Neural cell (in vitro differentiated cells): ENCODE measurements at regions not wholly inside any gene's neighbourhood (a gene's known extent, or its start where the extent isn't known, plus 50 kb on each side); places are given as distances from the start of the nearest gene placed in this dataset.

Source experiments
- H2AFZ ChIP-seq: fragments of 200-600, 300-800 bp; sonication (generic), shearing (Covaris generic); 2 replicates; pipeline ENCODE4 v1.6.0; 2014; ENCODE audit warnings: low read depth, mild to moderate bottlenecking, antibody characterized with exemption, low read length, moderate library complexity
- H3F3A ChIP-seq: fragments of 200-600 bp; shearing (Covaris generic); 2 replicates; pipeline ENCODE4 v1.6.1; 2016; ENCODE audit warnings: mild to moderate bottlenecking, moderate library complexity, mixed read lengths, antibody characterized with exemption, low read length; ENCODE audit not compliant: insufficient read depth, poor library complexity, severe bottlenecking
- H3K27ac ChIP-seq: fragments of 200-600, 300-800 bp; sonication (generic), shearing (Covaris generic); 2 replicates; pipeline ENCODE4 v1.5.1; 2014; ENCODE audit warnings: mild to moderate bottlenecking, low read length, moderate library complexity
- H3K27me3 ChIP-seq: fragments of 300-800, 200-600 bp; sonication (generic), shearing (Covaris generic); 2 replicates; pipeline ENCODE4 v1.6.0; 2014; ENCODE audit warnings: mild to moderate bottlenecking, low read depth, low read length, moderate library complexity; ENCODE audit not compliant: insufficient read depth
- H3K36me3 ChIP-seq: fragments of 300-800, 200-600 bp; sonication (generic), shearing (Covaris generic); 2 replicates; pipeline ENCODE4 v1.5.1; 2014; ENCODE audit warnings: mild to moderate bottlenecking, antibody characterized with exemption, low read length, moderate library complexity; ENCODE audit not compliant: insufficient read depth
- H3K4me2 ChIP-seq: fragments of 300-800, 200-600 bp; sonication (generic), shearing (Covaris generic); 2 replicates; pipeline ENCODE4 v1.6.0; 2014; ENCODE audit warnings: mild to moderate bottlenecking, low read length
- H3K4me3 ChIP-seq: fragments of 300-800, 200-600 bp; sonication (generic), shearing (Covaris generic); 2 replicates; pipeline ENCODE4 v1.5.1; 2014; ENCODE audit warnings: mild to moderate bottlenecking, low read length, moderate library complexity
- H3K79me2 ChIP-seq: fragments of 200-600 bp; shearing (Covaris generic); replicated peaks from 2 replicates; pipeline ENCODE4 v1.6.0; 2014; ENCODE audit warnings: mild to moderate bottlenecking, low read length, moderate library complexity; ENCODE audit not compliant: insufficient read depth
- H3K9ac ChIP-seq: fragments of 300-800, 200-600 bp; sonication (generic), shearing (Covaris generic); 2 replicates; pipeline ENCODE4 v1.6.1; 2016; ENCODE audit warnings: mild to moderate bottlenecking, low read length, mixed read lengths
- H3K9me2 ChIP-seq: fragments of 200-600 bp; shearing (Covaris generic); 2 replicates; pipeline ENCODE4 v1.6.1; 2016; ENCODE audit warnings: mild to moderate bottlenecking, low read length, mixed read lengths; ENCODE audit not compliant: insufficient read depth
- H3K9me3 ChIP-seq: fragments of 200-600, 300-800 bp; sonication (generic), shearing (Covaris generic); 2 replicates; pipeline ENCODE4 v1.6.1; 2016; ENCODE audit warnings: mild to moderate bottlenecking, mixed run types, low read length, moderate library complexity, mixed read lengths
- H4K20me1 ChIP-seq: fragments of 200-600 bp; shearing (Covaris generic); 2 replicates; pipeline ENCODE4 v1.6.1; 2016; ENCODE audit warnings: mild to moderate bottlenecking, mixed run types; ENCODE audit not compliant: insufficient read depth
- CTCF ChIP-seq: fragments of 450-650 bp; IDR thresholded peaks from 2 replicates; pipeline ENCODE4 v1.5.1; 2014; ENCODE audit warnings: antibody characterized with exemption, mild to moderate bottlenecking, moderate library complexity; ENCODE audit not compliant: poor library complexity, severe bottlenecking
- EP300 ChIP-seq: fragments of 450-650 bp; conservative IDR thresholded peaks from 2 replicates; pipeline ENCODE4 v1.6.1; 2014; ENCODE audit warnings: antibody characterized with exemption, mild to moderate bottlenecking, moderate library complexity; ENCODE audit not compliant: poor library complexity, severe bottlenecking
- EZH2 ChIP-seq: fragments of 200-600, 300-800 bp; shearing (Covaris generic), sonication (generic); IDR thresholded peaks from 2 replicates; pipeline ENCODE4 v1.6.1; 2014; ENCODE audit warnings: antibody characterized with exemption, low read length, borderline replicate concordance, mild to moderate bottlenecking; ENCODE audit not compliant: insufficient read depth, poor library complexity, severe bottlenecking
- MXI1 ChIP-seq: fragments of 450-650 bp; conservative IDR thresholded peaks from 2 replicates; pipeline ENCODE4 v1.6.1; 2014; ENCODE audit warnings: antibody characterized with exemption, mild to moderate bottlenecking; ENCODE audit not compliant: poor library complexity, severe bottlenecking
- POLR2AphosphoS5 ChIP-seq: IDR thresholded peaks from 2 replicates; pipeline ENCODE4 v1.6.1; 2012
- RAD21 ChIP-seq: fragments of 450-650 bp; conservative IDR thresholded peaks from 2 replicates; pipeline ENCODE4 v1.6.1; 2014; ENCODE audit warnings: antibody characterized with exemption, mild to moderate bottlenecking, moderate library complexity
- REST ChIP-seq: IDR thresholded peaks from 2 replicates; pipeline ENCODE4 v1.6.1; 2012; ENCODE audit warnings: borderline replicate concordance
- SMC3 ChIP-seq: fragments of 450-650 bp; conservative IDR thresholded peaks from 2 replicates; pipeline ENCODE4 v1.6.1; 2014; ENCODE audit warnings: antibody characterized with exemption, mild to moderate bottlenecking, moderate library complexity; ENCODE audit not compliant: poor library complexity
- TAF1 ChIP-seq: IDR thresholded peaks from 2 replicates; pipeline ENCODE4 v1.6.1; 2012; ENCODE audit warnings: low read depth

GRCh38 chr6:148203281-148203925 lies 139.2 kb upstream of the SASH1 start:
- Histone ChIP-seq H4K20me1 (no peaks in the 10 kb centered on the region), H3K27ac (no peak overlapping the region), H3F3A (no peaks in the 10 kb centered on the region), H3K4me2 (no peak overlapping the region), H3K9me2 (no peaks in the 10 kb centered on the region), H3K79me2 (no peaks in the 10 kb centered on the region), H3K9ac (no peak overlapping the region), H3K36me3 (no peaks in the 10 kb centered on the region), H2AFZ (no peak overlapping the region), H3K4me3 (no peak overlapping the region), H3K27me3 (no peaks in the 10 kb centered on the region), H3K9me3 (no peaks in the 10 kb centered on the region)
- TF ChIP-seq SMC3 (no peak), MXI1 (no peak), REST (no peak), RAD21 (no peak), TAF1 (no peak), CTCF (no peak), EP300 (no peak), EZH2 (no peak), POLR2AphosphoS5 (no peak)

- Histone ChIP-seq H2AFZ (no peak overlapping the region), H3K4me2 (no peak overlapping the region)
- TF ChIP-seq EP300 (no peak), POLR2AphosphoS5 (no peak), TAF1 (no peak)
Measured at GRCh38 chr6:148203970-148204369, 138.7 kb upstream of the SASH1 start.

More at GRCh38 chr6:148203970-148204369, 138.7 kb upstream of the SASH1 start:
- Histone ChIP-seq H3K27me3 (no peaks in the 10 kb centered on the region), H3K4me3 (no peak overlapping the region), H3K9ac (no peak overlapping the region), H3K27ac (no peak overlapping the region), H4K20me1 (no peaks in the 10 kb centered on the region), H3K9me3 (no peaks in the 10 kb centered on the region), H3K79me2 (no peaks in the 10 kb centered on the region), H3K36me3 (no peaks in the 10 kb centered on the region), H3F3A (no peaks in the 10 kb centered on the region), H3K9me2 (no peaks in the 10 kb centered on the region)
